Astrocyte of the cerebellum (primary cell): ENCODE measurements at regions not wholly inside any gene's neighbourhood (a gene's known extent, or its start where the extent isn't known, plus 50 kb on each side); places are given as distances from the start of the nearest gene placed in this dataset.

ENCODE experiments used
- DNase-seq: peaks from one replicate; pipeline ENCODE4 v3.0.0-alpha.2; 2011; ENCODE audit warnings: low read depth
- H3K4me3 ChIP-seq: 2 replicates; pipeline ENCODE4 v1.5.1; 2011; ENCODE audit warnings: mild to moderate bottlenecking, low read depth, low read length, moderate library complexity
- in situ Hi-C: cut with HindIII; loops from 2 replicates; pipeline ENCODE4 v1.10.0; 2017; ENCODE audit warnings: low sequenced_read_pairs
- TF ChIP-seq, protein P1 (sequence below): IDR thresholded peaks from 2 replicates; pipeline ENCODE4 v1.5.1; 2012; ENCODE audit warnings: low read length, low read depth, moderate library complexity, mild to moderate bottlenecking; ENCODE audit errors: missing control alignments

DNA sequence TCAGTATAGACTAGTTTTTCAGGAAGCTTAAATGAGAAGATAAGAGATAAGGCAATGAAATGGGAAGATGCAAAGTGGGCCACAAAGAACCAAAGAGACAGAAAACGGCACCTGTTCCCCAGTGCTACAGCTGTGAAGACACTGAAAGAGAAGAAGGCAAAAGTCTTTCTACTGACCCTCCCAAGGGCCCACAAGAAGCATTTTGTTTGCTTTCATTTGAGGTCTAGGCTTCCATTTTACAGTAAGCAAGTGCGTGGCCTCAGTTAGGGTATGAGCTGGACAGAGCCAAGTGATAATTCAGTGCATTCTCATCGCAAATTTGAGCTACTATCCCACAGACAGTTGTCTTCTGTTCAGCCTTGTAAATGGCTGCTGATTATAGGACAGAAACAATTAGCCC lies 53.4 kb upstream of the STK17B start:
- no peak for DNase-seq
- TF ChIP-seq, protein P1, sequence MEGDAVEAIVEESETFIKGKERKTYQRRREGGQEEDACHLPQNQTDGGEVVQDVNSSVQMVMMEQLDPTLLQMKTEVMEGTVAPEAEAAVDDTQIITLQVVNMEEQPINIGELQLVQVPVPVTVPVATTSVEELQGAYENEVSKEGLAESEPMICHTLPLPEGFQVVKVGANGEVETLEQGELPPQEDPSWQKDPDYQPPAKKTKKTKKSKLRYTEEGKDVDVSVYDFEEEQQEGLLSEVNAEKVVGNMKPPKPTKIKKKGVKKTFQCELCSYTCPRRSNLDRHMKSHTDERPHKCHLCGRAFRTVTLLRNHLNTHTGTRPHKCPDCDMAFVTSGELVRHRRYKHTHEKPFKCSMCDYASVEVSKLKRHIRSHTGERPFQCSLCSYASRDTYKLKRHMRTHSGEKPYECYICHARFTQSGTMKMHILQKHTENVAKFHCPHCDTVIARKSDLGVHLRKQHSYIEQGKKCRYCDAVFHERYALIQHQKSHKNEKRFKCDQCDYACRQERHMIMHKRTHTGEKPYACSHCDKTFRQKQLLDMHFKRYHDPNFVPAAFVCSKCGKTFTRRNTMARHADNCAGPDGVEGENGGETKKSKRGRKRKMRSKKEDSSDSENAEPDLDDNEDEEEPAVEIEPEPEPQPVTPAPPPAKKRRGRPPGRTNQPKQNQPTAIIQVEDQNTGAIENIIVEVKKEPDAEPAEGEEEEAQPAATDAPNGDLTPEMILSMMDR, result no peak
- H3K4me3 ChIP-seq, result no peak overlapping the region
- in situ Hi-C loops, result no loop called here

DNA sequence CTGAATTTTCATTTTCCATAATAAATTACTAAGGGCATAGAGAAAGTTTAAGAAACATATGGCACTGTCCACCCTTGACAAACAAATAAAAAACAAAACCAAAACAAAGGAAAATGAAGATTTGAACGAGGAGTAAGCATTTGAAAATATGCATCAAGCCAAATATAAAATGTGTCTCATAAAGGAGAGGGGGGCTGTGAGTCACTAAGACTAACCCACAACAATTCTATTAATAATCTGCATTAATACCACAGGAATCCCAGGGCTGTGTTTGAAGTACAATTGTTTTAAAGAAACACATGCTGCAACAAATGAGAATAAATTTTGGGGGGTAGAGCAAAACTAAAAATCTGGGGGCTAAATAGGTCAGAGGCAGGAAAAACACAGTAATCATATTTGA lies 53.8 kb upstream of the STK17B start:
- peak; percentile 36 for DNase-seq
- in situ Hi-C loops, result no loop called here
- TF ChIP-seq, protein P1, result no peak
- H3K4me3 ChIP-seq, result no peak overlapping the region

DNA sequence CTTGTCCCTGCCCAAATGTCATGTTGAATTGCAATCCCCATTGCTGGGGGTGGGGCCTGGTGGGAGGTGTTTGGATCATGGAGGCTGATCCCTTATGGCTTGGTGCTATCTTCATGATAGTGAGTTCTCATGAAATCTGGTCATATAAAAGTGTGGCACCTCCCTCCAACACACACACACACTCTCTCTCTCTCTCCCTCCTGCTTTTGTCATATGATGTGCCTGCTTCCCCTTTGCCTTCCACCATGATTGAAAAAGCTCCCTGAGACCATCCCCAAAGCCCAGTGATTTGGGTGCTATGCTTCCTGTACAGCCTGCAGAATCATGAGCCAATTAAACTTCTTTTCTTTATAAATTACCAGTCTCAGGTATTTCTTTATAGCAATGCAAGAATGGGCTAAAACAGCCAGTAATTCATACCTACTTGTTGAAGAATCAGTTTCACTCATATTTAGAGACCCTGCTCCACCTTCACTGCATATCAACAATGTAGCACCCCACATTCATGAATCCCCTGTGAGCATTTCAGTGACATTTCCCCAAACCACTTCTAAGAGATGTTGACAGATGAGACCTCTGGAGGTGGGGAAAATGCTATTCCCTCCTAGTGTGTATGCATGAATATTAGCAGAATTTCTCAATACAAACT lies 54.8 kb upstream of the STK17B start:
- H3K4me3 ChIP-seq, result no peak overlapping the region
- in situ Hi-C loops, result no loop called here
- TF ChIP-seq, protein P1, result no peak
- DNase-seq, result no peak

DNA sequence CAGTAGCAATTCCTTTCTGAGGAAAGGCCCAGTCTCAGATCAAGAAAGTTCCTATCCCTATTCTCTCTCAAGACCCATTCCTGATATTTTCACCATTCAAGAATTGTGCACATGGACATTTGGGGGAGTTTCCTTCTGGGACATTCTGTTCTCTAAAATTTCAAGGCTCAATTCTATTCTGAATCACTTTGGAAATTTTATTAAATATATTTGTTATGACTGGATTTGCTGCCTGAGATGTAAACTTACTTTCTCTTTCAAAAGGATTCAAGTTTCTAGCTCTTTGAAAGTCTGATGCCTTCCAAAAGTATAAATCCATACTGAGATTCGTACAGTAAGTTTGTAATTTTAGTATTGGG lies 55.3 kb upstream of the STK17B start:
- TF ChIP-seq, protein P1, result no peak
- no peak for DNase-seq
- no peak overlapping the region for H3K4me3 ChIP-seq
- in situ Hi-C loops, result no loop called here

DNA sequence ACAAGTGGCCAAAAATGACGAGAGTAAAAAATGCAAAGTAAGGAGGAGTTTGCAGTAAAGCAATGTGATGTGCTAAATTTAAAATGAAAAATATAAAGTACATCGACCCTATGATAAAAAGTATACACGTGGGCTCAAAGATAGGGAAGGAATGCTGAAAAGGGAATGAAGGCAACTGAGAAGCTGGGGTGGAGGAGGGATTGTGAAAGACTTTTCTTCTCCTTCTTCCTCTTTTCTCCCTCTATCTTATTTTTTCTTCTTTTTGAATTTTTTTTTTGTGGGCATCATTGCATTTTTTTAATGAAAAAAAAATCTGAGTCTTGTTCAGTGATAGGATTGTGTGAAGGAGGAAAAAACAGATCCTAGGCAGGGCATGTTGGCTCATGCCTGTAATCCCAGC lies 57.6 kb upstream of the STK17B start:
- DNase-seq, result no peak
- in situ Hi-C loops, result no loop called here
- TF ChIP-seq, protein P1, result no peak
- no peak overlapping the region for H3K4me3 ChIP-seq

DNA sequence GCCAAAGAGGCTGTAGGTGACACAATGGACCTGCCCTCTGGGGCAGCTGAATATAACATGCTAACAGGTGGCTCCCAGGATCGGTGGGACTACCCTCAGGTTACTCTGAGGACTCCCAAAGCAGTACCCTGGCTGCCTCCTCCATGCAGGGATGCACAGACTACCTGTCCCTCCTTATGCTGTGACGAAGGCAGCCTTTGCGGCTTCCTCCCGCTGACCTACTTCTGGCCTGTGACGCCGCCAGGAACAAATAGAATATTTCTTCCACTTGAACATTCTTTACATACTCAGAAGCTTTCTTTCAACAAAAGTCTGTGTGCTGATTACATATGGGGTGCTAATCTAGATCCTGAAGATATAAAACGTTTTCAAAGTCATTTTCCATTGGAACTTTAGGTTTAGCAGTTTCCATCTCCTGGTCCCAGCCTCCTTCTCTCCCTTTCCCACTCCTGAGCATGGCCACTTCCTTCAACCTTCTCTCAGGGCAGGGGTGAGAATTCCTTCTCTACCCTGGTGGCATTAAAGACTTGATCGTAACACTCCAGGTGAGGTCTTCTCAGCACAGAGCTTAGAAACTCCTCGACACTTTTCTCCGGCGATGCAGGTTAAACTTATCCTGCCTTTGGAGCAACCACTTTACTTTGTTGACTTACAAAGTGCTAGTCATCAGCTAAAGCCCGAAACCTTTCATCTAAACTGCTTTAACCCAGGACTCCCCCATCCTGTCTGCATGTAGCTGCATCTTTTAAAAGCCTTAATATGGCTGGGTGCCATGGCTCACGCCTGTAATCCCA lies 58.9 kb upstream of the STK17B start:
- no peak overlapping the region for H3K4me3 ChIP-seq
- in situ Hi-C loops, result no loop called here
- DNase-seq, result no peak

More for the DNA sequence above, 58.9 kb upstream of the STK17B start:
- TF ChIP-seq, protein P1, result no peak
